ENCODE measurements at regions not wholly inside any gene's neighbourhood (a gene's known extent, or its start where the extent isn't known, plus 50 kb on each side); places are given as distances from the start of the nearest gene placed in this dataset.

DNA sequence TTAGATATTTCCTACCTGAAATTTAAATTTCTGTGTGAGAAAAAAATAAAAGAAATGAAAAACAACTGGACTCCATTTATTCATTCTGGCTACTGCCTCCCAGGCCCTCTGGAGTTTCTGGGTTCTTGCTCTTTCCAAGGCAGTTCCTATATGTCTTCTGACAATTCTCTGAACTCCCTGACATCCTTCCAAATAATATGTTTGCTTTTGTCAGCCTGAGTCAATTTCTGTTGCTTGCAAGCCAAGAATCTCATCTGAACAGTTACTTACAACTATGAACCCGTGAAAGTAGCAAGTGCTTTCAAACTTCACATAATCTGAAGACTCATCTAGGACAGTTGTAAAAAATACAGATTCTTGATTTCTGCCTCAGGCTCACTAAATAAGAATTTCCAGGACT, 216.7 kb upstream of the NPVF start:
- H3K27me3 Mint-ChIP-seq, result peaks cover 2% of the 10 kb centered on the region

GRCh38 chr7:25448301-25448700, 220.0 kb upstream of the NPVF start:
- Mint-ChIP-seq H3K27ac (no peak overlapping the region), H3K9me3 (peaks cover 4% of the 10 kb centered on the region), H3K4me3 (no peak overlapping the region), H3K4me1 (ENCODE audit: low read depth) (no peaks in the 10 kb centered on the region), H3K36me3 (ENCODE audit: low read depth) (no peaks in the 10 kb centered on the region), H3K27me3 (peaks cover 1% of the 10 kb centered on the region)
- intact Hi-C loops (cut with micrococcal nuclease), result no loop called here
- no peak for ATAC-seq
- DNase-seq, result no peak
- TF ChIP-seq, protein P1, sequence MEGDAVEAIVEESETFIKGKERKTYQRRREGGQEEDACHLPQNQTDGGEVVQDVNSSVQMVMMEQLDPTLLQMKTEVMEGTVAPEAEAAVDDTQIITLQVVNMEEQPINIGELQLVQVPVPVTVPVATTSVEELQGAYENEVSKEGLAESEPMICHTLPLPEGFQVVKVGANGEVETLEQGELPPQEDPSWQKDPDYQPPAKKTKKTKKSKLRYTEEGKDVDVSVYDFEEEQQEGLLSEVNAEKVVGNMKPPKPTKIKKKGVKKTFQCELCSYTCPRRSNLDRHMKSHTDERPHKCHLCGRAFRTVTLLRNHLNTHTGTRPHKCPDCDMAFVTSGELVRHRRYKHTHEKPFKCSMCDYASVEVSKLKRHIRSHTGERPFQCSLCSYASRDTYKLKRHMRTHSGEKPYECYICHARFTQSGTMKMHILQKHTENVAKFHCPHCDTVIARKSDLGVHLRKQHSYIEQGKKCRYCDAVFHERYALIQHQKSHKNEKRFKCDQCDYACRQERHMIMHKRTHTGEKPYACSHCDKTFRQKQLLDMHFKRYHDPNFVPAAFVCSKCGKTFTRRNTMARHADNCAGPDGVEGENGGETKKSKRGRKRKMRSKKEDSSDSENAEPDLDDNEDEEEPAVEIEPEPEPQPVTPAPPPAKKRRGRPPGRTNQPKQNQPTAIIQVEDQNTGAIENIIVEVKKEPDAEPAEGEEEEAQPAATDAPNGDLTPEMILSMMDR (IDR thresholded peaks at IDR 0.05), result no peak
- ChIA-PET POLR2A (no interaction called here), CTCF (no interaction called here)

More for the DNA sequence above, 216.7 kb upstream of the NPVF start:
- Mint-ChIP-seq H3K36me3 (ENCODE audit: low read depth) (no peaks in the 10 kb centered on the region), H3K4me3 (no peak overlapping the region), H3K4me1 (ENCODE audit: low read depth) (no peaks in the 10 kb centered on the region), H3K27ac (no peak overlapping the region), H3K9me3 (peaks cover 31% of the 10 kb centered on the region)
- TF ChIP-seq, protein P1 (IDR thresholded peaks at IDR 0.05), result no peak
- ATAC-seq (no peak), DNase-seq (no peak)
- intact Hi-C loops (cut with micrococcal nuclease), result no loop called here
- ChIA-PET POLR2A (no interaction called here), CTCF (no interaction called here)

DNA sequence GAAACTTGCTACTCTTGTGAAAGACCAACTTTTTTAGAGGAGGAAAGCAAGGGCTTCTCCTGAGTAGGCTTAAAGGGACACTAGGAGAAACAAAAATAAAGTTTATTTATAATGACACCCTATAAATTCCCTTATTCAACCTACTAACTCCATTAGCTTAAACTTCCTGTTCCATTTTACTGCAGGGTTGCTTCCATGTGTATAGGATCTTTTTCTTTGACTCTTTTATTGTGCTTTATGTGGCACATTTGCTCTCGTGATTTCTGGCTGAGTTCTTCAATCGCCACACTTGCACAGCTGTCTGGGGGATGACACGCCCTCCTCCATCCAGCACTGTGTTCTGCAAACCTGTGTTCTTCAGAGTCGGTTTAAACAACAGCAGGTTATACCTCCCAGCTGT, 225.7 kb upstream of the NPVF start:
- ChIA-PET CTCF (interaction anchor here (1.6 kb wide), 1 partner anchor 62 kb away, joined by 5 read pairs; no protein-coding TSS in a partner anchor), POLR2A (no interaction called here)
- Mint-ChIP-seq H3K4me1 (ENCODE audit: low read depth) (no peaks in the 10 kb centered on the region), H3K9me3 (no peaks in the 10 kb centered on the region), H3K27me3 (peaks cover 1% of the 10 kb centered on the region), H3K27ac (no peak overlapping the region), H3K36me3 (ENCODE audit: low read depth) (no peaks in the 10 kb centered on the region), H3K4me3 (no peak overlapping the region)
- DNase-seq (no peak), ATAC-seq (no peak)
- intact Hi-C loops (cut with micrococcal nuclease), result no loop called here
- TF ChIP-seq, protein P1 (IDR thresholded peaks at IDR 0.05), result no peak

GRCh38 chr7:25454562-25455041, 226.3 kb upstream of the NPVF start:
- H3K27ac Mint-ChIP-seq, result no peak overlapping the region
- no peaks in the 10 kb centered on the region for H3K36me3 Mint-ChIP-seq (ENCODE audit: low read depth)
- H3K4me1 Mint-ChIP-seq (ENCODE audit: low read depth), result no peaks in the 10 kb centered on the region
- intact Hi-C loops (cut with micrococcal nuclease), result no loop called here
- CTCF ChIA-PET, result interaction anchor here (1.6 kb wide), 1 partner anchor 63 kb away, joined by 5 read pairs; no protein-coding TSS in a partner anchor
- no peak for ATAC-seq
- TF ChIP-seq, protein P1 (IDR thresholded peaks at IDR 0.05), result no peak
- no peak for DNase-seq
- no peaks in the 10 kb centered on the region for H3K9me3 Mint-ChIP-seq
- H3K27me3 Mint-ChIP-seq, result no peaks in the 10 kb centered on the region
- POLR2A ChIA-PET, result no interaction called here
- no peak overlapping the region for H3K4me3 Mint-ChIP-seq

DNA sequence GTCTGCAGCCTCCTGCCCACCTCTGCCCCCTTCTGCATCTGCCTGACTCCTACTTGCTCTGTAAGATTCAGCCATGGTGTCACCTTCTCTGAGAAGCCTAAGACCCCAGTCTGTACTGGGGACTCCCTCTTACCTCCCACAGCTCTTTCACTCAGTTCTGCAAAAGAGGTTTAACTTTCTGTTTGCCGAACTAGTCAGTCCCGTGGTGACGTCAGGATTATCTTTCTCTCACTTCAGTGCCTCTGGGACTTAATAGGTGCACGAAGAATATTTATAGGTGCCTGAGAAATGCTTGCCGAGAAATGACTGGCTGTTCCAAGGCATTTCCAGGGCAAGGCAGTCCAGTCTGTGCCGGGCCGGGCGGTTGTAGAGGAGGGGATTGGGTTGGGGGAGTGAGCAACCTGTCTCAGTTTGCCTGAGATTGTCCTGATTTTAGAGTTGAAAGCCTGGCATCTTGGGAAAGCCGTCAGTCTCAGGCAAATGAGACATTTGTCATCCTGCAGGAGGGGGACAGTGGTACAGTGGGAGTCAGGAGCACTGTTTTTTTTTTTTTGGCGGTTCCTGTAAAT, 227.5 kb upstream of the NPVF start:
- POLR2A ChIA-PET, result no interaction called here
- Mint-ChIP-seq H3K4me3 (no peak overlapping the region), H3K4me1 (ENCODE audit: low read depth) (no peaks in the 10 kb centered on the region), H3K36me3 (ENCODE audit: low read depth) (no peaks in the 10 kb centered on the region), H3K27me3 (peaks cover 7% of the 10 kb centered on the region), H3K9me3 (no peaks in the 10 kb centered on the region), H3K27ac (no peak overlapping the region)
- TF ChIP-seq, protein P1 (IDR thresholded peaks at IDR 0.05), result no peak
- DNase-seq (no peak), ATAC-seq (no peak)
- CTCF ChIA-PET, result no interaction called here
- intact Hi-C loops (cut with micrococcal nuclease), result no loop called here

All from activated CD8-positive, alpha-beta T cell treated with anti-CD3 and anti-CD28 coated beads for 36 hours (primary cell).